DMS79 treated with DMSO at 0.1 percent for 48 hours (cell line): ENCODE measurements at regions not wholly inside any gene's neighbourhood (a gene's known extent, or its start where the extent isn't known, plus 50 kb on each side); places are given as distances from the start of the nearest gene placed in this dataset.

Source experiments
- DNase-seq: peaks from one replicate; lab custom pipeline; 2025; lab: John Stamatoyannopoulos, UW

GRCh38 chr20:6831461-6831860 is 64.0 kb downstream of the BMP2 start:
- DNase-seq, result no peak

DNA sequence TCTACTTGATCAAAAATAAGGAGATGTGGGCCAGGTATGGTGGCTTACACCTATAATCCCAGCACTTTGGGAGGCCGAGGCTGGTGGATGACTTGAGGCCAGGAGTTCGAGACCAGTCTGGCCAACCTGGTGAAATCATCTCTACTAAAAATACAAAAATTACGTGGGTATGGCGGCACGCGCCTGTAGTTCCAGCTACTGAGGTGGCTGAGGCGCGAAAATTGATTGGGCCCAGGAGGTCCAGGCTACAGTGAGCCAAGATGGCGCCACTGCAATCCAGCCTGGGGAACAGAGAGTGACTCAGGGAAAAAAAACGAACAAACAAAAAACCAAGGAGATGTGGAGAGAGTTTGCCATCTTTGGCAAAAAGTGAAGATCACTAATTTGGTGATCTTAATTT is 65.3 kb downstream of the BMP2 start:
- DNase-seq, result no peak

DNA sequence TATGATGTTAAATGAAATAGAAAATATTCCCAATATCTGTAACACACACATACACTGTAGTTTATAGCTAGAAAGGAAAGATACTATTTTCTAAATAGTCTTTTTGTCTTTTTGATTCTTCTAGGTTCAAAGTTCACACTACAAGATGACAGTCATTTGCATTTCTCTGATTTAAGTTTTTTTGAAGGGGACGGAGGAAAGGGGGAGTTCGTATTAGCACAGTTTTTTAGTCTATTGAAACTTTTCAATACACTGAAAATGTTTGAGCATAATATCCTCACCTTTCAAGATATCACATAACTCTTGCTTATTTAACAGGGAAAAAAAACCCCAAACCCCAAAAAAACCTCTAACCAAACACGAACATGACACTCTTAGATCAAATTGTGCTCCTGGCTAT is 68.1 kb downstream of the BMP2 start:
- no peak for DNase-seq

GRCh38 chr20:6836821-6837374 is 69.4 kb downstream of the BMP2 start:
- no peak for DNase-seq

GRCh38 chr20:6837730-6838129 is 70.2 kb downstream of the BMP2 start:
- no peak for DNase-seq

- DNase-seq, result peak; percentile 79
These were observed 70.8 kb downstream of the BMP2 start for GRCh38 chr20:6838181-6838826.

- no peak for DNase-seq
These were observed 73.6 kb downstream of the BMP2 start for GRCh38 chr20:6841128-6841527.

- no peak for DNase-seq
These were observed 77.7 kb downstream of the BMP2 start for GRCh38 chr20:6845141-6845540.

DNA sequence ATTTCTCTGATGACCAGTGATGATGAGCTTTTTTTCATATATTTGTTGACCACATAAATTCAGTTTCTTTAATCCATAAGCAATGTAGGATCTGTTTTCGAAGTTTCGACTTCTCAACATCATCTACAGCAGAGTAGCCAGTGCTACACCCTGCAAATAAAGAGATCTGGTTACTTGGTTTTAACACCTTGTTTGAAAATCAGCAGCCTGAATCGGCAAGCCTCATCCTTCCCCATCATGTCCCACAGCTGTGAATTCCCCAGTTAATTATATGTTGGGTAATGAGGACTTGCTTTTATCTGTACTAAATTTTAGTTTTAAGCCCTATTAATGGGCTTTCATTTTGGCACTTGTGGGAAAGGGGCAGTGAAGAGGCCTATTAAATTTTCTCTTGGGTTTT is 80.6 kb downstream of the BMP2 start:
- DNase-seq, result no peak

DNA sequence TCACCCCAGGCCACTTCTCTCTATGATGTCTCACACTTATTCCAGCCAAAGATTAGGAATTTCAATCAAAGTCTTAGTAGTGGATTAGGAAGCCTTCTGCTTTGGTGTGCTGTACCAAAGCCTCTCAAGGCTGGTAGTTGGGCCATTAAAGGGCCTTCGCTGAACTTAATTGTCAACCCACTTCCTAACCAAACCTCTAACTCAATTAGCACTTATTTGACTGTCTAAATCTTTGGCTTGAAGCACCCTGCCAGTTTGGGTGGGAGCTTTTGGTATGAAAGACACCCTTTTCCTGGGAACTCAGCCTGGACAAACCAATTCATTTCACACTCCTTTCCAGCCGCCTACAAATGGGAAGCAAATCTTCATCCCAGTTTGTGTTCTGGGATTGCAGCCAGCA is 81.5 kb downstream of the BMP2 start:
- DNase-seq, result no peak

DNA sequence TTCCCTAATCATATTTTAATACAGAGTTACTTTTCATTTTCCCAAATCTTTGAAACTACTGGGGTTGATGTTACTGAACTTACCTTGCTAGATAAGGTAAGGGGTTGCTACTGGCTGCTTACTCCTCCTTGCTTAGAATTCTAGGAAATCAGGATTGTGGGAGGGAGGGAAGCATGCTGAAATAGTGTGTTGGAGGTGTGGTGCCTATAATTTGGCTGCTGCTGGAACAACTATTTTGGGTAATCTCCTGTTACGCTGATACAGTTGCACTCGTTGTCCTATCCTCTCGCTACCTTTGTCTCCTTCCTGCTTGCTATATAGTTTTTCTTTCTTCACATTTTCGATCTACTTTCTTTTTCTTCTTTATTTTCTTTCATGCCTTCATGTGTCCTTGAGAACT is 83.7 kb downstream of the BMP2 start:
- no peak for DNase-seq

DNA sequence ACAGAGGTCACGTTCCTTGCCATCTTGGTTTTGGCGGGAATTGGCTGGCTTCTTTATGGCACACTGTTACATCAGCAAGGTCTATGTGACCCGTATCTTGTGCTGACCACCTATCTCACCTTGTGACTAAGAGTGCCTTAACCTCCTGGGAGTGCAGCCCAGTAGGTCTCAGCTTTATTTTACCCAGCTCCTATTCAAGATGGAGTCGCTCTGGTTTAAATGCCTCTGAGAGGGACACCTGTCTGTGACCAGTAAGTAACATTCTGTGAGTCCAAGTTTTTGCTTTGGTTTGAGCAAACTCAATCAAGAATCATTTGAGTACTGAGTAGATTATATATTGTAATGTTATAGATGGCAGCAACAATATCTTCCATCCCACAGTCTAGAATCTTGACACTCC is 85.0 kb downstream of the BMP2 start:
- DNase-seq, result no peak

DNA sequence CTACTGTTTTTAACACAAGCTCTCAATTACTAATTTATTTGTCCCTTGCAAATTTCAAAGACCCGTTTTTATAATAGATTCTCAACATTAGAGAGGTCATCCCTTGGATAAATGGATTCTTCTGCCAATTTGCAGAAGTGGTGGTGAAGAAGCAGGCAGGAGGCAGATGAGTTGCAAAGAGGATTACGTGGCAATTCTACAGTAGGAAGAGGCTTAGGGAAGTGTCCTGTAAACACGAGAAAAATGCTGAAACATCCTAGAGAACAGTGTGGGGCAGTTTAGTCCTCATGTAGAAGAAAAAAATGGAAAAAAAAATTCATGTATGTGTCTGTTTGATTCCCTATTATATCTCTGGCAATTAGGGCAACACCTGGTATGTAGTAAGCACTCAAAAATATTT is 87.6 kb downstream of the BMP2 start:
- DNase-seq, result no peak

- no peak for DNase-seq
These were observed 88.3 kb downstream of the BMP2 start for GRCh38 chr20:6855796-6856195.

DNA sequence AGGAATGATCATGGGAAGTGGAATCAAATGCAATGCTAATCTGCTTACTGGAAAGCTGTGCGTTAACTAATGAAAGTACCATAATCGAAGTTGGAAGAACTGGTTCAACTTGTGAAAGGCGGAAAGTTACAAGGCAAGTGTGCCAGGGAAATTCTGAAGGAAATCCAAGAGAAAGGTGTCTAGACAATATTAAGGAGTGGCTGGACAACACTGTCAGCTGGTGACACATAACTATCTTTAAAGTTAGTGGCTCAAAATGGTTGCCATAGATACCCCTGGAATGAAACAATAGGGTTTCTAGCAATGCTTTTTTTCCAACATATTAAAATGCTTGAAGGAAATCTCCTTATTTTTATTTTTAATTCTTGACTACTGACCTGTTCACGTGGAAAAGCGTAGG is 90.4 kb downstream of the BMP2 start:
- DNase-seq, result no peak

- no peak for DNase-seq
These were observed 95.9 kb downstream of the BMP2 start for GRCh38 chr20:6863355-6863754.

DNA sequence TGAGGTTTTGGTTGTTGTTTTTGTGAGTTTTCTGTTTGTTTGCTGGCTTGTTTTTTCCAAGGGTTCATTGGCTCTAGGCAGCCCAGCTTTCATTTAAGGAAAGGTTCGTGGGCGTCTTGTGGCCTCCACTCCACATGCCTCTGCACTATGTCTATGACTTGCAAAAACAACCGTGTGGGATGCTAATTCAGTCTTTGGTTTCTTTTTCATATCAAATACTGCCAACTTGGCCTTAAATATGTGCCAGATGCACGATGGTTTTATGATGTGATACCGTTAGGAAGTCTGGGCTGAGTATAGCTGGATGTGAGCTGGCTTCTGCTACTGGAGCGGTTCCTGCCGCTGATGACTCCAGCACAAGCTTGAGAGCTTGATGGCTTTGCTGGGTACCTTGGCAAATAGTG is 96.3 kb downstream of the BMP2 start:
- DNase-seq, result no peak

- DNase-seq, result no peak
These were observed 97.3 kb downstream of the BMP2 start for GRCh38 chr20:6864740-6865139.

GRCh38 chr20:6866741-6867140 is 99.3 kb downstream of the BMP2 start:
- DNase-seq, result no peak

GRCh38 chr20:6868861-6869260 is 101.4 kb downstream of the BMP2 start:
- DNase-seq, result no peak

GRCh38 chr20:6870559-6870958 is 103.1 kb downstream of the BMP2 start:
- no peak for DNase-seq

DNA sequence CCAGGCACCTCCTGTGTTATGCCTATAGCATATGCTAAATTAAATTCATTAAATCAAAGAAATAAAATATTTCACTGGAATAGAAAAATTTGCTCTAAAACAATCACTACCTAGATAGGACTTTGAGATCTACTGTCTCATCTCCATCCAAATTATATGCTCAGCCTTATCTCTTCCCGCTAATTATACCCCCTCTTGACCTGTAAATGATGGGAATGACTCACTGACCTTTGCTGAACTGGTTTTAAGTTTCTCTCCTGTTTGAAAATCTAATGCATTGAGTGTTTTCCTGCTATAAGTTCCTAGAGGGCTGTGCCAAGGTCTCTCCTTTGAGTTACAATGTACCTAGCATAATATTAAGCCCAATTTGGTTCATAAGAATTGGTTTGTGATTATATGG is 110.1 kb downstream of the BMP2 start:
- DNase-seq, result no peak

- DNase-seq, result peak; percentile 12
These were observed 115.2 kb downstream of the BMP2 start for GRCh38 chr20:6882561-6883291.

DNA sequence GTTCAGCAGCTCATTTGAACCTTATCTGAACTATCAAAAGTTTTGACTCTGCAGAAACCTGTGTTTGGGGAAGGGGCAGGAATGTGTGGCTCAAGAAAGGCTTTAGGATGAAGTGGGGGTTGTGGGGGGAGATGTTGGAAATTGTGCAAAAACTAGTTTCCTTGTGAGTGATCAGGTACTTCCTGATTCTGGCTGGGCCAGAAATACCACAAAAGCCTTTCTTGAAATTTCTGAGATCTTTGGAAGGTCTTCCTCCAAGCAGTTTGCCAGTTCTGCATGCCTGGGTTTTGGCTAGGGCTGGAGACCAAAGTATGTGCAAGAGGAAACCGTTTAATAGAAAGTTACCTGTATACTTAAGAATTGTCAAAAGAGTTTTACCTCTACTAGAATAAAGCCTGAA is 116.6 kb downstream of the BMP2 start:
- no peak for DNase-seq
